ENCODE measurements at regions not wholly inside any gene's neighbourhood (a gene's known extent, or its start where the extent isn't known, plus 50 kb on each side); places are given as distances from the start of the nearest gene placed in this dataset.

GRCh38 chr2:51165534-51166260 is 133.8 kb upstream of the NRXN1 start:
- POLR2A ChIA-PET: no interaction called here

GRCh38 chr2:51158251-51158650 is 126.3 kb upstream of the NRXN1 start:
- Histone ChIP-seq H3K27ac (no peak overlapping the region), H3K9me3 (no peaks in the 10 kb centered on the region), H3K4me3 (no peak overlapping the region), H3K4me1 (no peaks in the 10 kb centered on the region), H3K4me2 (no peak overlapping the region)
- ChIA-PET CTCF (no interaction called here), POLR2A (no interaction called here)
- WGBS (ENCODE audit: missing lambda C conversion rate): 23% methylated on average over 1 of the region's 1 CpG
- ATAC-seq (no peak), DNase-seq (ENCODE audit: low read depth in 1 of 2, low spot score in 1 of 2) (no peak), FAIRE-seq (no peak)
- TF ChIP-seq TP53 (CRISPR knock-in tag; IDR thresholded peaks at IDR 0.05) (no peak), REST (IDR thresholded peaks at IDR 0.05) (no peak), GATA3 (IDR thresholded peaks at IDR 0.05; ENCODE audit: borderline replicate concordance) (no peak), NPAS2 (CRISPR knock-in tag; IDR thresholded peaks at IDR 0.05; ENCODE audit: borderline replicate concordance) (no peak), USF2 (IDR thresholded peaks at IDR 0.05) (no peak), CEBPB (IDR thresholded peaks at IDR 0.05) (no peak), HOXB13 (CRISPR knock-in tag; IDR thresholded peaks at IDR 0.05; ENCODE audit: low read depth) (no peak), NFE2L2 (conservative IDR thresholded peaks at IDR 0.05; ENCODE audit: low read length) (no peak), ZSCAN20 (CRISPR knock-in tag; IDR thresholded peaks at IDR 0.05) (no peak)

More at GRCh38 chr2:51165534-51166260, 133.8 kb upstream of the NRXN1 start:
- ATAC-seq (no peak), FAIRE-seq (no peak), DNase-seq (ENCODE audit: low read depth in 1 of 2, low spot score in 1 of 2) (no peak)
- Histone ChIP-seq H3K4me1 (no peaks in the 10 kb centered on the region), H3K27ac (no peak overlapping the region), H3K4me2 (no peak overlapping the region), H3K4me3 (no peak overlapping the region), H3K9me3 (no peaks in the 10 kb centered on the region; the same call in 2 of the 3 replicates)
- TF ChIP-seq NPAS2 (CRISPR knock-in tag; IDR thresholded peaks at IDR 0.05; ENCODE audit: borderline replicate concordance) (no peak), SMC3 (IDR thresholded peaks at IDR 0.05) (no peak), EHMT2 (IDR thresholded peaks at IDR 0.05; ENCODE audit: low read depth) (no peak), PBX3 (IDR thresholded peaks at IDR 0.05) (no peak), ZC3H11A (IDR thresholded peaks at IDR 0.05) (no peak), HEYL (CRISPR knock-in tag; IDR thresholded peaks at IDR 0.05) (no peak), SREBF2 (IDR thresholded peaks at IDR 0.05) (no peak), MYC (IDR thresholded peaks at IDR 0.05; ENCODE audit: borderline replicate concordance, low read length) (no peak), CBX2 (IDR thresholded peaks at IDR 0.05; ENCODE audit: borderline replicate concordance, low read depth) (no peak), HOXB13 (CRISPR knock-in tag; IDR thresholded peaks at IDR 0.05; ENCODE audit: low read depth) (no peak), KDM5A (IDR thresholded peaks at IDR 0.05) (no peak), BHLHE40 (IDR thresholded peaks at IDR 0.05; ENCODE audit: low read depth, low read length) (no peak), HOXA7 (CRISPR knock-in tag; IDR thresholded peaks at IDR 0.05) (no peak), HMGXB4 (CRISPR knock-in tag; IDR thresholded peaks at IDR 0.05; ENCODE audit: borderline replicate concordance) (no peak), RFX5 (IDR thresholded peaks at IDR 0.05) (no peak), CHD4 (IDR thresholded peaks at IDR 0.05; ENCODE audit: borderline replicate concordance) (no peak), EP300 (IDR thresholded peaks at IDR 0.05) (no peak), HOXB5 (CRISPR knock-in tag; IDR thresholded peaks at IDR 0.05) (no peak), ATOH8 (CRISPR knock-in tag; IDR thresholded peaks at IDR 0.05; ENCODE audit: low read depth) (no peak)
- WGBS (ENCODE audit: missing lambda C conversion rate): 18% methylated on average over 6 of the region's 6 CpGs
- CTCF ChIA-PET: no interaction called here

All from A549 (cell line).